ENCODE measurements at regions not wholly inside any gene's neighbourhood (a gene's known extent, or its start where the extent isn't known, plus 50 kb on each side); places are given as distances from the start of the nearest gene placed in this dataset.

DNA sequence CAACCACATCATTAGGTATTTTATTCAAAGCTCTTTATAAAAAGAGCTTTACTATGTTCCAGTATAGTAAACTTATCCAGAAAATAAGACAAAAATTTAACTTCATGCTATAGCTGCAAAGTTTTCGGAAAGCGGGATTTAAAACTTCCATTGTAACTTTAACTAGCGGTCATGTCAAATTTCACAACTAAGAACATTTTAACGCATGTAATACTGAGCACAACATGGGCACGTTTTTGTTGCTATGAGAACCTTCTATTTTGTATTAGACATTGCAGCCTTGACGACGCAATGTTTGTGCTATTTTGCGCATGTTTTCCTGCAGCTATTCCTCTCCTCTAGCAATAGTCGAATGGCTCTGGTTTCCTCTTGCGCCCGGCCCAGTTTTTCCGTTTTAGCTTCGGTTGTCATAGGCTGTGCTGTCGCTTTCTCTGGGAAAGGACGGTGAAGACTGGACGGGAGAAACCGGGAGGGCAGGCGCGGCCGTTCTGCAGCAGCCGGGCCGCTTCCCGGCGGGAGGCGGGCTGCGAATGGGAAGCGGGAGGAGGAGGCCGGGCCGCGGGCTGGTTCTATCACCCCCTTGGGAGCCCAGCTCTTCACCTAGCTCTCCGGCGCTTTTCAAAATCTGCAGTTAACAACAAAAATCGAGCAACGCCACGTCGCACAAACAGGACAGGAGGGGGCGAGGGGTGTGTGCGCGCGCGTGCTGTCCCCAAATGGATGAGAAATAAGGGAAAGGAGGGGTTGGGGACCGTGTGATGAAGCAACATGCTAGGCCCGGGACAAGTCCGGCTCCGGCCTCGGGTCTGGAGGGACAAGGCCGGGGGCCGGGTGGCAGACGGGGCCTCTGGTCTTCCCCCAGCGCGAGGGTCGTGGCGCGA lies 105.3 kb upstream of the HNRNPU start (continued):
- no peak for TF ChIP-seq ZNF407 (IDR thresholded peaks at IDR 0.05; ENCODE audit: low read depth)
- TF ChIP-seq ESRRA (IDR thresholded peaks at IDR 0.05; ENCODE audit: borderline replicate concordance, low read depth): no peak
- no peak for TF ChIP-seq LEF1 (IDR thresholded peaks at IDR 0.05)
- no peak for TF ChIP-seq GTF2E2 (tag; IDR thresholded peaks at IDR 0.05)
- TF ChIP-seq ELF4 (CRISPR knock-in tag; IDR thresholded peaks at IDR 0.05): peak; percentile 64; the same call in 1 of the 2 replicates
- TF ChIP-seq, protein P1, sequence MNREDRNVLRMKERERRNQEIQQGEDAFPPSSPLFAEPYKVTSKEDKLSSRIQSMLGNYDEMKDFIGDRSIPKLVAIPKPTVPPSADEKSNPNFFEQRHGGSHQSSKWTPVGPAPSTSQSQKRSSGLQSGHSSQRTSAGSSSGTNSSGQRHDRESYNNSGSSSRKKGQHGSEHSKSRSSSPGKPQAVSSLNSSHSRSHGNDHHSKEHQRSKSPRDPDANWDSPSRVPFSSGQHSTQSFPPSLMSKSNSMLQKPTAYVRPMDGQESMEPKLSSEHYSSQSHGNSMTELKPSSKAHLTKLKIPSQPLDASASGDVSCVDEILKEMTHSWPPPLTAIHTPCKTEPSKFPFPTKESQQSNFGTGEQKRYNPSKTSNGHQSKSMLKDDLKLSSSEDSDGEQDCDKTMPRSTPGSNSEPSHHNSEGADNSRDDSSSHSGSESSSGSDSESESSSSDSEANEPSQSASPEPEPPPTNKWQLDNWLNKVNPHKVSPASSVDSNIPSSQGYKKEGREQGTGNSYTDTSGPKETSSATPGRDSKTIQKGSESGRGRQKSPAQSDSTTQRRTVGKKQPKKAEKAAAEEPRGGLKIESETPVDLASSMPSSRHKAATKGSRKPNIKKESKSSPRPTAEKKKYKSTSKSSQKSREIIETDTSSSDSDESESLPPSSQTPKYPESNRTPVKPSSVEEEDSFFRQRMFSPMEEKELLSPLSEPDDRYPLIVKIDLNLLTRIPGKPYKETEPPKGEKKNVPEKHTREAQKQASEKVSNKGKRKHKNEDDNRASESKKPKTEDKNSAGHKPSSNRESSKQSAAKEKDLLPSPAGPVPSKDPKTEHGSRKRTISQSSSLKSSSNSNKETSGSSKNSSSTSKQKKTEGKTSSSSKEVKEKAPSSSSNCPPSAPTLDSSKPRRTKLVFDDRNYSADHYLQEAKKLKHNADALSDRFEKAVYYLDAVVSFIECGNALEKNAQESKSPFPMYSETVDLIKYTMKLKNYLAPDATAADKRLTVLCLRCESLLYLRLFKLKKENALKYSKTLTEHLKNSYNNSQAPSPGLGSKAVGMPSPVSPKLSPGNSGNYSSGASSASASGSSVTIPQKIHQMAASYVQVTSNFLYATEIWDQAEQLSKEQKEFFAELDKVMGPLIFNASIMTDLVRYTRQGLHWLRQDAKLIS (CRISPR knock-in tag; IDR thresholded peaks at IDR 0.05): 0 out of 2 replicates have a peak, but pooled peaks have one; percentile 33
- TF ChIP-seq, protein P2, sequence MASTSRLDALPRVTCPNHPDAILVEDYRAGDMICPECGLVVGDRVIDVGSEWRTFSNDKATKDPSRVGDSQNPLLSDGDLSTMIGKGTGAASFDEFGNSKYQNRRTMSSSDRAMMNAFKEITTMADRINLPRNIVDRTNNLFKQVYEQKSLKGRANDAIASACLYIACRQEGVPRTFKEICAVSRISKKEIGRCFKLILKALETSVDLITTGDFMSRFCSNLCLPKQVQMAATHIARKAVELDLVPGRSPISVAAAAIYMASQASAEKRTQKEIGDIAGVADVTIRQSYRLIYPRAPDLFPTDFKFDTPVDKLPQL (IDR thresholded peaks at IDR 0.05; ENCODE audit: extremely low read depth, insufficient read length): no peak
- no peak for TF ChIP-seq ZNF75A (CRISPR knock-in tag; IDR thresholded peaks at IDR 0.05)
- TF ChIP-seq, protein P3, sequence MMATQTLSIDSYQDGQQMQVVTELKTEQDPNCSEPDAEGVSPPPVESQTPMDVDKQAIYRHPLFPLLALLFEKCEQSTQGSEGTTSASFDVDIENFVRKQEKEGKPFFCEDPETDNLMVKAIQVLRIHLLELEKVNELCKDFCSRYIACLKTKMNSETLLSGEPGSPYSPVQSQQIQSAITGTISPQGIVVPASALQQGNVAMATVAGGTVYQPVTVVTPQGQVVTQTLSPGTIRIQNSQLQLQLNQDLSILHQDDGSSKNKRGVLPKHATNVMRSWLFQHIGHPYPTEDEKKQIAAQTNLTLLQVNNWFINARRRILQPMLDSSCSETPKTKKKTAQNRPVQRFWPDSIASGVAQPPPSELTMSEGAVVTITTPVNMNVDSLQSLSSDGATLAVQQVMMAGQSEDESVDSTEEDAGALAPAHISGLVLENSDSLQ (IDR thresholded peaks at IDR 0.05): no peak
- TF ChIP-seq MYNN (IDR thresholded peaks at IDR 0.05): peak; percentile 74; the same call in 1 of the 2 replicates
- TF ChIP-seq MYNN (CRISPR knock-in tag; IDR thresholded peaks at IDR 0.05): no peak
- no peak for TF ChIP-seq RBBP5 (IDR thresholded peaks at IDR 0.05; ENCODE audit: borderline replicate concordance, insufficient read depth, low read length, poor library complexity, severe bottlenecking)
- peak; percentile 72 for TF ChIP-seq NCOA6 (IDR thresholded peaks at IDR 0.05)

Data from K562 (cell line).